ENCODE measurements at regions not wholly inside any gene's neighbourhood (a gene's known extent, or its start where the extent isn't known, plus 50 kb on each side); places are given as distances from the start of the nearest gene placed in this dataset.

- no peak overlapping the region for H3K27ac Mint-ChIP-seq
- ATAC-seq (no peak), DNase-seq (ENCODE audit: low spot score) (no peak)
- ChIA-PET CTCF (no interaction called here), POLR2A (no interaction called here)
- H3K27me3 Mint-ChIP-seq (ENCODE audit: low read depth): peaks cover 10% of the 10 kb centered on the region
- H3K9me3 Mint-ChIP-seq: 0 out of 2 replicates have a peak, but pooled peaks cover 4% of the 10 kb centered on the region
- TF ChIP-seq ELF4 (CRISPR knock-in tag; IDR thresholded peaks at IDR 0.05; ENCODE audit: low read depth): no peak
- no peak for TF ChIP-seq SP1 (CRISPR knock-in tag; conservative IDR thresholded peaks at IDR 0.05)
- TF ChIP-seq RORB (CRISPR knock-in tag; IDR thresholded peaks at IDR 0.05): no peak
- no peak for TF ChIP-seq ATF2 (CRISPR knock-in tag; IDR thresholded peaks at IDR 0.05; ENCODE audit: borderline replicate concordance, low read depth)
- no peak for TF ChIP-seq SOX15 (CRISPR knock-in tag; IDR thresholded peaks at IDR 0.05)
- TF ChIP-seq TEAD1 (CRISPR knock-in tag; IDR thresholded peaks at IDR 0.05): no peak
- TF ChIP-seq NR2C2 (CRISPR knock-in tag; IDR thresholded peaks at IDR 0.05): no peak
- TF ChIP-seq TCF7 (CRISPR knock-in tag; IDR thresholded peaks at IDR 0.05; ENCODE audit: low read depth): no peak
- TF ChIP-seq NR3C1 (CRISPR knock-in tag; conservative IDR thresholded peaks at IDR 0.05; ENCODE audit: low read depth): no peak
- TF ChIP-seq ATF1 (CRISPR knock-in tag; IDR thresholded peaks at IDR 0.05): no peak
- TF ChIP-seq PREB (CRISPR knock-in tag; IDR thresholded peaks at IDR 0.05; ENCODE audit: borderline replicate concordance): no peak
- no peak for TF ChIP-seq ZNF121 (CRISPR knock-in tag; IDR thresholded peaks at IDR 0.05)
- no peak for TF ChIP-seq MLX (CRISPR knock-in tag; IDR thresholded peaks at IDR 0.05)
- no peak for TF ChIP-seq PRDM15 (CRISPR knock-in tag; IDR thresholded peaks at IDR 0.05)
- TF ChIP-seq ZNF416 (CRISPR knock-in tag; IDR thresholded peaks at IDR 0.05): no peak
- H3K4me3 Mint-ChIP-seq: no peak overlapping the region
- no peaks in the 10 kb centered on the region for H3K36me3 Mint-ChIP-seq
- peaks cover 26% of the 10 kb centered on the region for H3K4me1 Mint-ChIP-seq
These were observed 97.3 kb downstream of the CDCA7 start for GRCh38 chr2:173451941-173452340.

GRCh38 chr2:173452416-173452815 is 97.7 kb downstream of the CDCA7 start:
- Mint-ChIP-seq H3K36me3 (no peaks in the 10 kb centered on the region), H3K9me3 (0 out of 2 replicates have a peak, but pooled peaks cover 4% of the 10 kb centered on the region), H3K4me3 (no peak overlapping the region), H3K4me1 (peaks cover 31% of the 10 kb centered on the region), H3K27me3 (ENCODE audit: low read depth) (peaks cover 10% of the 10 kb centered on the region), H3K27ac (no peak overlapping the region)
- ChIA-PET POLR2A (no interaction called here), CTCF (no interaction called here)
- DNase-seq (ENCODE audit: low spot score): no peak
- ATAC-seq: no peak
- TF ChIP-seq PREB (CRISPR knock-in tag; IDR thresholded peaks at IDR 0.05; ENCODE audit: borderline replicate concordance) (no peak), ZMAT4 (CRISPR knock-in tag; IDR thresholded peaks at IDR 0.05) (no peak)

Data from WTC11 (cell line).